ENCODE measurements at regions not wholly inside any gene's neighbourhood (a gene's known extent, or its start where the extent isn't known, plus 50 kb on each side); places are given as distances from the start of the nearest gene placed in this dataset.

- TF ChIP-seq CTCF (conservative IDR thresholded peaks at IDR 0.05): no peak
- TF ChIP-seq ZFX (IDR thresholded peaks at IDR 0.05): no peak
These were observed 192.0 kb upstream of the UBASH3B start for GRCh38 chr11:122463530-122463929.

Measured in C4-2B (cell line).